C4-2B (cell line): ENCODE measurements at regions not wholly inside any gene's neighbourhood (a gene's known extent, or its start where the extent isn't known, plus 50 kb on each side); places are given as distances from the start of the nearest gene placed in this dataset.

ENCODE experiments used
- ZFX ChIP-seq: fragments of 450-650 bp; IDR thresholded peaks from 2 replicates; pipeline ENCODE4 v1.6.1; 2017
- TF ChIP-seq, protein P1 (sequence below): fragments of 450-650 bp; conservative IDR thresholded peaks from 2 replicates; pipeline ENCODE4 v1.5.1; 2017; ENCODE audit warnings: mild to moderate bottlenecking

DNA sequence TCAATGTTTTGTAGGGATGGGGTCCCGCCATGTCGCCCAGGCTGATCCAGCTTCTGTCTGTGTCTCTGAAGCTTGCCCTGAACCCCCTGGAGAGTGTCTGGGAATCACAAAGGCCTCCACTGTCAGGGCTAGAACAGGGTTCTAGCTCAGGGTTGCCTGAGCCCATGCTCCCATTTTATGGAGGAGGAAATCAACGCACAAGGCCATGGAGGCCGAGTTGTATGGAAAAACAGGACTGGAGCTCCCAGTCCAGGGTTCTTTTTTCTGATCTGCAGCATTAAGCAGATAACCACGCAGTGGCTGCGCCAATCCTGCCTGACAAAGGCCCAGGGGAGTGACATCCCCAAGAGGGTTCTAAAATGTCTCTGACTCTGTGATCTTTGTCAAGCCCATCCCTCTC lies 67.6 kb upstream of the NBPF3 start:
- TF ChIP-seq, protein P1, sequence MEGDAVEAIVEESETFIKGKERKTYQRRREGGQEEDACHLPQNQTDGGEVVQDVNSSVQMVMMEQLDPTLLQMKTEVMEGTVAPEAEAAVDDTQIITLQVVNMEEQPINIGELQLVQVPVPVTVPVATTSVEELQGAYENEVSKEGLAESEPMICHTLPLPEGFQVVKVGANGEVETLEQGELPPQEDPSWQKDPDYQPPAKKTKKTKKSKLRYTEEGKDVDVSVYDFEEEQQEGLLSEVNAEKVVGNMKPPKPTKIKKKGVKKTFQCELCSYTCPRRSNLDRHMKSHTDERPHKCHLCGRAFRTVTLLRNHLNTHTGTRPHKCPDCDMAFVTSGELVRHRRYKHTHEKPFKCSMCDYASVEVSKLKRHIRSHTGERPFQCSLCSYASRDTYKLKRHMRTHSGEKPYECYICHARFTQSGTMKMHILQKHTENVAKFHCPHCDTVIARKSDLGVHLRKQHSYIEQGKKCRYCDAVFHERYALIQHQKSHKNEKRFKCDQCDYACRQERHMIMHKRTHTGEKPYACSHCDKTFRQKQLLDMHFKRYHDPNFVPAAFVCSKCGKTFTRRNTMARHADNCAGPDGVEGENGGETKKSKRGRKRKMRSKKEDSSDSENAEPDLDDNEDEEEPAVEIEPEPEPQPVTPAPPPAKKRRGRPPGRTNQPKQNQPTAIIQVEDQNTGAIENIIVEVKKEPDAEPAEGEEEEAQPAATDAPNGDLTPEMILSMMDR = no peak
- TF ChIP-seq ZFX = no peak
